NB4 (cell line): ENCODE measurements at regions not wholly inside any gene's neighbourhood (a gene's known extent, or its start where the extent isn't known, plus 50 kb on each side); places are given as distances from the start of the nearest gene placed in this dataset.

Experiments used
- DNase-seq: peaks from one replicate; pipeline ENCODE4 v3.0.0; 2010; ENCODE audit warnings: low read depth
- H3K4me3 ChIP-seq: one replicate; pipeline ENCODE4 v1.5.1; 2011; ENCODE audit warnings: mild to moderate bottlenecking, low read depth, low read length, moderate library complexity
- MYC ChIP-seq: IDR thresholded peaks from 2 replicates; pipeline ENCODE4 v1.6.1; 2011; ENCODE audit warnings: low read depth, low read length
- POLR2A ChIP-seq: IDR thresholded peaks from 2 replicates; pipeline ENCODE4 v1.6.1; 2011; ENCODE audit warnings: mild to moderate bottlenecking; ENCODE audit not compliant: insufficient read length; ENCODE audit errors: extremely low read depth
- TF ChIP-seq, protein P1 (sequence below): IDR thresholded peaks from one replicate; pipeline ENCODE4 v1.5.1; 2012; ENCODE audit warnings: low read depth, low read length
- TF ChIP-seq, protein P2 (sequence below): IDR thresholded peaks from 2 replicates; pipeline ENCODE4 v1.6.1; 2011; ENCODE audit warnings: low read depth, low read length

DNA sequence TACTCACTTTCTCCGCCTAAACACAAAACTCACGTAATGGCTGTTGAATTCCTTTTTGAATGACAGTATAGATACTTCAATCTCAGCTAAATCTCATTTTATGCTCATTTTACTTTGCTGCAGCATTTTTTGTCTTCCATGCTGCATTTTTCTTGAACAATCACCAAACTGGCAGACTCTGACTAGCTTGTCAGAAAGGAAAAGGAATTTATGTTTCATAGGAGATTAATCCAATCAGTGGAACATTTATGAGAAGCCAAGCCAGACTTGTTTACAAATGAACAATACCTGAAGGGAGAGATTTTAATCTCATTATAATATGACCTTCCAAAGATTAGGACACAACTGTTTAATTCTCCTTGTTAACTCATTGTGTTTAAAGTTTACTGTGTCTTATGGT lies 1044.3 kb downstream of the DIAPH3 start:
- no peak for DNase-seq
- TF ChIP-seq MYC, result no peak
- TF ChIP-seq, protein P1, sequence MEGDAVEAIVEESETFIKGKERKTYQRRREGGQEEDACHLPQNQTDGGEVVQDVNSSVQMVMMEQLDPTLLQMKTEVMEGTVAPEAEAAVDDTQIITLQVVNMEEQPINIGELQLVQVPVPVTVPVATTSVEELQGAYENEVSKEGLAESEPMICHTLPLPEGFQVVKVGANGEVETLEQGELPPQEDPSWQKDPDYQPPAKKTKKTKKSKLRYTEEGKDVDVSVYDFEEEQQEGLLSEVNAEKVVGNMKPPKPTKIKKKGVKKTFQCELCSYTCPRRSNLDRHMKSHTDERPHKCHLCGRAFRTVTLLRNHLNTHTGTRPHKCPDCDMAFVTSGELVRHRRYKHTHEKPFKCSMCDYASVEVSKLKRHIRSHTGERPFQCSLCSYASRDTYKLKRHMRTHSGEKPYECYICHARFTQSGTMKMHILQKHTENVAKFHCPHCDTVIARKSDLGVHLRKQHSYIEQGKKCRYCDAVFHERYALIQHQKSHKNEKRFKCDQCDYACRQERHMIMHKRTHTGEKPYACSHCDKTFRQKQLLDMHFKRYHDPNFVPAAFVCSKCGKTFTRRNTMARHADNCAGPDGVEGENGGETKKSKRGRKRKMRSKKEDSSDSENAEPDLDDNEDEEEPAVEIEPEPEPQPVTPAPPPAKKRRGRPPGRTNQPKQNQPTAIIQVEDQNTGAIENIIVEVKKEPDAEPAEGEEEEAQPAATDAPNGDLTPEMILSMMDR, result no peak
- TF ChIP-seq POLR2A, result no peak
- TF ChIP-seq, protein P2, sequence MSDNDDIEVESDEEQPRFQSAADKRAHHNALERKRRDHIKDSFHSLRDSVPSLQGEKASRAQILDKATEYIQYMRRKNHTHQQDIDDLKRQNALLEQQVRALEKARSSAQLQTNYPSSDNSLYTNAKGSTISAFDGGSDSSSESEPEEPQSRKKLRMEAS, result no peak
- H3K4me3 ChIP-seq, result no peak overlapping the region

DNA sequence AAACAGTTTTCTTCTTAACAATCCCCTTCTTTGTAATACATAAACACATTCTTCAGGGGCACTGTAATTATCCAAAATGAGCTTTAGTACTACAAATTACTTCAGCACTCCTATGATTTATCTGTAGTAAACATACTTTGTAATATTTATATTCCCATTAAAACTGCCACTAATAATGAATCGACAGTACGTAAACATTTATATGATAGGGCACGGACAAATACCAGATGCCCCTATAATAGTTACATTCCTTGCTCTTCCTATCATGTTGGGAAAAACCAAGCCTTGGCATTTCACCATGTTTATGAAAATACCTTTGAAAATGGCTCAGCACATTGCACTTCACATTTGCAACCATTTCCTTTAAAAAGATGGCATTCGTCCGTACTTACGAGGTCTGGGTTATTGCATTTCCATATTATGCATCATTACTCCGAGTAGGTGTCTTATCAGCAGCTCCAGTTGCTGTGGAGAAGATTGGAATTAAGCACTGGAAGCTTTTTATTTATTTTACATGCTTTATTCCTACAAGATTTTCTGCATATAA lies 1043.4 kb downstream of the DIAPH3 start:
- DNase-seq, result no peak
- no peak overlapping the region for H3K4me3 ChIP-seq
- TF ChIP-seq POLR2A (no peak), MYC (no peak)
- TF ChIP-seq, protein P1, result no peak
- TF ChIP-seq, protein P2, result no peak

DNA sequence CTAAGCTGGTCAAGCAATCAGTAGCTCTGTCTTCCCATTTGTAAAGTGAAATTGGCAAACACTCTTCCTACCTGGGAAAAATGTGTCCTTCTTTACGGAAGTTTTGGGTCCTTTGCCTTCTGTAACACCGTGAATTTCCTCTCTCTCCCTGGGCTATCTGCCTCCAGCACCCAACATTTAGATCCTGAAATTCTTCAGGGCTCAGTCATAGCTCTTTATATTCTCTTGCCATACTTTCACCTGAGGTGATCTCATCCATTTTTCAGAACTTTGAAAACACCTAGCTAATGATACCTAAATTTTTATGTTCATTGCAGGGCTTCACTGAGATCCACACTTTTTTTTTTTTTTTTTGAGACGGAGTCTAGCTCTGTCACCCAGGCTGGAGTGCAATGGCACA lies 1042.2 kb downstream of the DIAPH3 start:
- no peak overlapping the region for H3K4me3 ChIP-seq
- DNase-seq, result no peak

DNA sequence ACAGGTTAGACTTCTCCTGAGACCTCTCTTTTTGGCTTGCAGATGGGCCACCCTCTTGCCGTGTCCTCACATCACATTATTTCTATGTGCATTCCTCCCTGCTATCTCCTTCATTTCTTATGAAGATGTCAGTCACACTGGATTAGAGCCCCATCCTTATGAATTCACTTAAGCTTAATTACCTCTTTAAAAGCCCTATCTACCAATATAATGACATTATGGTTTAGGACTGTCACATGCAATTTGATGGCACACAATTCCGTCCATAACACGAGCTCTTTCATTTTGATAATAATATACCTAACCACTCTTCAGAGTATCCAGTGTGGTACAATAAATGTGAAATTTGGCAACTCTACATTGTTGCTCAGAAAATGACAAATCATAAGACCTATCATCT lies 1037.3 kb downstream of the DIAPH3 start:
- no peak for DNase-seq
- TF ChIP-seq, protein P2, result no peak
- TF ChIP-seq, protein P1, result no peak
- no peak for TF ChIP-seq MYC
- TF ChIP-seq POLR2A, result no peak
- H3K4me3 ChIP-seq, result no peak overlapping the region

More for the DNA sequence above, 1042.2 kb downstream of the DIAPH3 start:
- TF ChIP-seq, protein P2, result no peak
- no peak for TF ChIP-seq POLR2A
- TF ChIP-seq, protein P1, result no peak
- TF ChIP-seq MYC, result no peak

DNA sequence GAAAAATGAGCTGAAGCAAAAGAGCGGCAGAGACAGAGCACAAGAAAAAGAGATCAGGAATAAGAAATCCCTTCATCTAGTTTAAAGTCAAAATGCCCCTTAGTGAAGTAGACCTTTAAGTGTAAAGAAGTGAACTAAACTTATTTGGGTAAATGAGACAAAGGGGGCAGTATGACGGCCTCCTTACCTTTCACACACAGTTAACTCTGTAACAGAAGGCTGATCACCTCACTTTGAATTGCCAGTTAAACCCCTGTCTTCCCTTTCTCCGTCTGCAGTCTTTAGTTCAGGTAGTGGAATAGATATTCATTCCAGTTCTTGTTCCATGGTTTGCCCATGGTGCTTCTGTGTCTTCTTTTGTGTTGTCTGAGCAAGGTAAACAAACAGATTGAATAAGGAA lies 1029.8 kb downstream of the DIAPH3 start:
- H3K4me3 ChIP-seq, result no peak overlapping the region
- no peak for DNase-seq
- TF ChIP-seq, protein P2, result no peak
- no peak for TF ChIP-seq MYC
- no peak for TF ChIP-seq POLR2A
- TF ChIP-seq, protein P1, result no peak
